OCI-LY1 (cell line): ENCODE measurements at regions not wholly inside any gene's neighbourhood (a gene's known extent, or its start where the extent isn't known, plus 50 kb on each side); places are given as distances from the start of the nearest gene placed in this dataset.

Source experiments
- H2AFZ ChIP-seq: fragments of 200-600 bp; sonication (generic), shearing (Covaris generic); 2 replicates; pipeline ENCODE4 v1.6.0; 2014; ENCODE audit warnings: antibody characterized with exemption, mild to moderate bottlenecking, low read length
- H3F3A ChIP-seq: fragments of 200-600 bp; sonication (generic), shearing (Covaris generic); 2 replicates; pipeline ENCODE4 v1.6.0; 2014; ENCODE audit warnings: mild to moderate bottlenecking, antibody characterized with exemption, low read length, moderate library complexity; ENCODE audit not compliant: insufficient read depth
- H3K27ac ChIP-seq: fragments of 200-600 bp; sonication (generic); 2 replicates; pipeline ENCODE4 v1.5.1; 2014; ENCODE audit warnings: low read length, mixed run types, mild to moderate bottlenecking, low read depth; ENCODE audit not compliant: poor library complexity, severe bottlenecking
- H3K27me3 ChIP-seq: fragments of 200-600 bp; sonication (generic); 2 replicates; pipeline ENCODE4 v1.6.0; 2014; ENCODE audit warnings: antibody characterized with exemption, mild to moderate bottlenecking, low read length, moderate library complexity; ENCODE audit not compliant: insufficient read depth
- H3K36me3 ChIP-seq: fragments of 200-600 bp; sonication (generic); 2 replicates; pipeline ENCODE4 v1.6.1; 2014; ENCODE audit warnings: mild to moderate bottlenecking, antibody characterized with exemption, low read length, moderate library complexity, mixed read lengths; ENCODE audit not compliant: insufficient read depth
- H3K4me1 ChIP-seq: fragments of 200-600 bp; sonication (generic); 2 replicates; pipeline ENCODE4 v1.5.1; 2014; ENCODE audit warnings: mild to moderate bottlenecking, low read length, moderate library complexity; ENCODE audit not compliant: insufficient read depth, severe bottlenecking
- H3K4me2 ChIP-seq: fragments of 200-600 bp; sonication (generic), shearing (Covaris generic); 2 replicates; pipeline ENCODE4 v1.6.1; 2014; ENCODE audit warnings: low read length
- H3K4me3 ChIP-seq: fragments of 200-600 bp; sonication (generic); 2 replicates; pipeline ENCODE4 v1.5.1; 2014; ENCODE audit warnings: low read length, low read depth, mild to moderate bottlenecking, mixed read lengths; ENCODE audit not compliant: poor library complexity, severe bottlenecking
- H3K79me2 ChIP-seq: fragments of 200-600 bp; shearing (Covaris generic); 2 replicates; pipeline ENCODE4 v1.6.1; 2016; ENCODE audit warnings: mixed run types, low read length, mixed read lengths; ENCODE audit not compliant: insufficient read depth
- H3K9ac ChIP-seq: fragments of 200-600 bp; sonication (generic), shearing (Covaris generic); 2 replicates; pipeline ENCODE4 v1.6.1; 2014; ENCODE audit warnings: mild to moderate bottlenecking, low read length, mixed read lengths
- H3K9me2 ChIP-seq: fragments of 200-600 bp; sonication (generic), shearing (Covaris generic); 2 replicates; pipeline ENCODE4 v1.6.1; 2014; ENCODE audit warnings: low read depth, mild to moderate bottlenecking, low read length, mixed read lengths
- H3K9me3 ChIP-seq: fragments of 200-600 bp; shearing (Covaris generic); 2 replicates; pipeline ENCODE4 v1.6.1; 2014; ENCODE audit warnings: low read length, mixed read lengths
- H4K20me1 ChIP-seq: fragments of 200-600 bp; sonication (generic), shearing (Covaris generic); 2 replicates; pipeline ENCODE4 v1.6.0; 2016; ENCODE audit warnings: mild to moderate bottlenecking, low read length; ENCODE audit not compliant: insufficient read depth
- CTCF ChIP-seq: fragments of 200-600 bp; sonication (generic), shearing (Covaris generic); IDR thresholded peaks from 2 replicates; pipeline ENCODE4 v1.5.1; 2017; ENCODE audit warnings: mild to moderate bottlenecking, antibody characterized with exemption, low read length, moderate library complexity, mixed read lengths
- EZH2 ChIP-seq: fragments of 200-600 bp; sonication (generic), shearing (Covaris generic); IDR thresholded peaks from 2 replicates; pipeline ENCODE4 v1.8.0; 2017; ENCODE audit warnings: borderline replicate concordance, mixed run types, mild to moderate bottlenecking, antibody characterized with exemption, low read length, moderate library complexity, mixed read lengths

- H3K9ac ChIP-seq: no peak overlapping the region
These were observed 250.2 kb upstream of the ZRANB2 start for GRCh38 chr1:71330991-71331390.

GRCh38 chr1:71324671-71325267 lies 243.9 kb upstream of the ZRANB2 start:
- Histone ChIP-seq H3K9me2 (no peaks in the 10 kb centered on the region), H3K27ac (no peak overlapping the region), H3K4me1 (no peaks in the 10 kb centered on the region), H3K4me2 (no peak overlapping the region), H2AFZ (no peak overlapping the region), H4K20me1 (no peaks in the 10 kb centered on the region), H3F3A (no peaks in the 10 kb centered on the region), H3K9ac (no peak overlapping the region), H3K4me3 (no peak overlapping the region), H3K36me3 (no peaks in the 10 kb centered on the region), H3K79me2 (no peaks in the 10 kb centered on the region), H3K9me3 (no peaks in the 10 kb centered on the region), H3K27me3 (no peaks in the 10 kb centered on the region)
- TF ChIP-seq EZH2: no peak
- TF ChIP-seq CTCF: no peak

More at GRCh38 chr1:71330991-71331390, 250.2 kb upstream of the ZRANB2 start:
- H3K79me2 ChIP-seq: no peaks in the 10 kb centered on the region
- H3K4me3 ChIP-seq: no peak overlapping the region
- H3K4me2 ChIP-seq: no peak overlapping the region
- H3K27me3 ChIP-seq: no peaks in the 10 kb centered on the region
- H3K9me2 ChIP-seq: no peaks in the 10 kb centered on the region
- no peaks in the 10 kb centered on the region for H3K36me3 ChIP-seq
- no peak for TF ChIP-seq CTCF
- no peak for TF ChIP-seq EZH2
- H3K9me3 ChIP-seq: no peaks in the 10 kb centered on the region
- H3K4me1 ChIP-seq: no peaks in the 10 kb centered on the region
- H2AFZ ChIP-seq: no peak overlapping the region
- no peaks in the 10 kb centered on the region for H4K20me1 ChIP-seq
- no peaks in the 10 kb centered on the region for H3F3A ChIP-seq
- H3K27ac ChIP-seq: no peak overlapping the region

GRCh38 chr1:71312545-71312944 lies 231.7 kb upstream of the ZRANB2 start:
- H3K36me3 ChIP-seq: no peaks in the 10 kb centered on the region
- H3K4me2 ChIP-seq: no peak overlapping the region
- H3K9me3 ChIP-seq: no peaks in the 10 kb centered on the region
- H3K9ac ChIP-seq: no peak overlapping the region
- H3F3A ChIP-seq: no peaks in the 10 kb centered on the region
- H4K20me1 ChIP-seq: no peaks in the 10 kb centered on the region
- no peak overlapping the region for H2AFZ ChIP-seq
- H3K27ac ChIP-seq: no peak overlapping the region
- TF ChIP-seq CTCF (no peak), EZH2 (no peak)
- H3K27me3 ChIP-seq: no peaks in the 10 kb centered on the region
- H3K4me1 ChIP-seq: no peaks in the 10 kb centered on the region
- no peaks in the 10 kb centered on the region for H3K9me2 ChIP-seq
- H3K79me2 ChIP-seq: no peaks in the 10 kb centered on the region
- H3K4me3 ChIP-seq: no peak overlapping the region
